ENCODE measurements at regions not wholly inside any gene's neighbourhood (a gene's known extent, or its start where the extent isn't known, plus 50 kb on each side); places are given as distances from the start of the nearest gene placed in this dataset.

DNA sequence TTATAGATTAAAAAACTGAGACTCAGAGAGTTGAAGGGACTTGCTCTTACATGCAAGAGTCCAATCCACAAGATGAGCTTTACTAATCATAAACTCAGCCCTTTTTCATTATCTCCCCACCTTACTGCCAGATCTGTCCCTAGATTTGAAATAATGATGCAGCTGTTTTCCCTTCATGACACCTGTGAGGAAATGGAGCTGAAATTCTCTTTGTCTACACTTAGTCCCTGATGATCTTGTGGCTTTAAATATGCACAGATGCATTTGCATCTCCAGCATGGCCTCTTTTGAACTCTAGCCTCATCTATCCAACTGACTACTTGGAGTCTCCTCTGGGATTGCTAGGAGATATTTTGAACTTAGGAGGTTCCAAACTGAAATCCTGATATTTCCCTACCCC lies 188.9 kb upstream of the AFF2 start:
- Histone ChIP-seq H3K4me3 (no peak overlapping the region), H3K36me3 (no peaks in the 10 kb centered on the region), H3K27me3 (no peaks in the 10 kb centered on the region), H3K4me1 (peaks cover 0 to 7% (median 0%) of the 10 kb centered on the region in 9 donors), H3K27ac (no peak overlapping the region), H3K9me3 (no peaks in the 10 kb centered on the region)
- intact Hi-C loops (cut with DNase I): no loop called here
- no peak for DNase-seq
- no peak for TF ChIP-seq CTCF (IDR thresholded peaks at IDR 0.05)
- no peak for ATAC-seq

- Histone ChIP-seq H3K27ac (no peak overlapping the region), H3K4me3 (no peak overlapping the region), H3K27me3 (no peaks in the 10 kb centered on the region), H3K36me3 (no peaks in the 10 kb centered on the region), H3K9me3 (no peaks in the 10 kb centered on the region), H3K4me1 (peaks cover 0 to 7% (median 0%) of the 10 kb centered on the region in 9 donors)
- ATAC-seq (no peak), DNase-seq (no peak)
- intact Hi-C loops (cut with DNase I): no loop called here
- no peak for TF ChIP-seq CTCF (IDR thresholded peaks at IDR 0.05)
- 88 to 100% methylated on average over 1 of the region's 1 CpG for WGBS, 2 donors
Observed at GRCh38 chrX:148314876-148315275, 185.5 kb upstream of the AFF2 start.

- WGBS, 2 donors: 53 to 56% methylated on average over 1 of the region's 1 CpG
- no peak for DNase-seq
- ATAC-seq: no peak
- Histone ChIP-seq H3K36me3 (no peaks in the 10 kb centered on the region), H3K9me3 (no peaks in the 10 kb centered on the region), H3K27ac (no peak overlapping the region), H3K4me3 (no peak overlapping the region), H3K4me1 (no peaks in the 10 kb centered on the region), H3K27me3 (no peaks in the 10 kb centered on the region)
- TF ChIP-seq CTCF (IDR thresholded peaks at IDR 0.05): no peak
- intact Hi-C loops (cut with DNase I): no loop called here
Observed at GRCh38 chrX:148316446-148316845, 184.0 kb upstream of the AFF2 start.

DNA sequence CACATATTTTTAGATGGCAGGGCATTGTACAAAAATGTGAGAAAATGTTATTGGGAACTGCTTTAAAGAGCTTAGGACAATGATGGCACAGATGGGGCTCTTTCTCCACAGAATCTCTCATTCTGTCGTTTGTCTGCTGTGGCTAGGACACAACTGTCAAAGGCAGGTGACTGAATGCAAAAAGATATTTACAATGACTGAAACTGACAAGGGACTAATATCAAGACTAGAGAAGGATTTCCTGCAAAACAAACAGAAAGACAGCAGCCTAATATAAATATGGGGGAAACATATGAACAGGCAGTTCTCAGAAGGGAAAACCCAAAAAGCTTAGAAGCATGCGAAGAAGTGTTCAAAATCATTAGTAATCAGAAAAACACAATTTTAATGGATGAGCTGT lies 177.5 kb upstream of the AFF2 start:
- no peak for TF ChIP-seq CTCF (IDR thresholded peaks at IDR 0.05)
- no peaks in the 10 kb centered on the region for H3K4me1 ChIP-seq
- ATAC-seq (no peak), DNase-seq (no peak)
- H3K9me3 ChIP-seq: no peaks in the 10 kb centered on the region
- H3K27ac ChIP-seq: no peak overlapping the region
- H3K27me3 ChIP-seq: no peaks in the 10 kb centered on the region
- intact Hi-C loops (cut with DNase I): no loop called here
- no peak overlapping the region for H3K4me3 ChIP-seq
- WGBS, 2 donors: 68 to 80% methylated on average over 2 of the region's 2 CpGs
- H3K36me3 ChIP-seq: no peaks in the 10 kb centered on the region

- Histone ChIP-seq H3K27me3 (no peaks in the 10 kb centered on the region), H3K9me3 (no peaks in the 10 kb centered on the region), H3K27ac (peak overlapping the region in 1 of 10 donors; percentile 36), H3K4me3 (no peak overlapping the region), H3K36me3 (no peaks in the 10 kb centered on the region), H3K4me1 (peaks cover 0 to 6% (median 0%) of the 10 kb centered on the region in 9 donors)
- intact Hi-C loops (cut with DNase I): no loop called here
- ATAC-seq (no peak), DNase-seq (no peak)
- 54 to 77% methylated on average over 1 of the region's 1 CpG for WGBS, 2 donors
- TF ChIP-seq CTCF (IDR thresholded peaks at IDR 0.05): no peak
Observed at GRCh38 chrX:148333989-148334388, 166.4 kb upstream of the AFF2 start.

All from heart right ventricle (tissue), 16 donors.